ENCODE measurements at regions not wholly inside any gene's neighbourhood (a gene's known extent, or its start where the extent isn't known, plus 50 kb on each side); places are given as distances from the start of the nearest gene placed in this dataset.

DNA sequence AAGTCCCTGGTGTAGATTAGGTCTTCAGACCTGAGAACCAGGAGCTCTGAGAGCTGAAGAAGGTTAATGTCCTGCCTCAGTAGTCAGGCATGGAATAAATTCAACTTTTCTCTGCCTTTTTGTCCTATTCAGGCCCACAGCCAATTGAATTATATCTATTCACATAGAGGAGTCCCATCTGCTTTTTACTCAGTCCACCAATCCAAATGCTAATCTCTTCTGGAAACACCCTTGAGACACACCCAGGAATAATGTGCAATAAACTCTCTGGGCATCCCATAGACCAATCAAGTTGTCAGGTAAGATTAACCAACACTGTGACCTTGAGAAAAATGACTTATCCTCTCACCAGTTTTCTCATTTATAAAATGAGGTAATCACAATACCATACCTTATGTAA, 129.4 kb downstream of the MEX3B start:
- in situ Hi-C loops (cut with HindIII; ENCODE audit: low pct_unique_long_range_greater_than_20kb, low sequenced_read_pairs), result no loop called here
- DNase-seq (ENCODE audit: low read depth, low spot score) (no peak), ATAC-seq (no peak)
- TF ChIP-seq CTCF (IDR thresholded peaks at IDR 0.05) (no peak), SIN3A (IDR thresholded peaks at IDR 0.05; ENCODE audit: borderline replicate concordance, insufficient read depth, low read depth, low read length) (no peak), TCF7L2 (IDR thresholded peaks at IDR 0.05; ENCODE audit: low read depth, low read length) (no peak), REST (IDR thresholded peaks at IDR 0.05; ENCODE audit: insufficient read depth in 1 of 2, low read depth in 2 of 2, low read length in 1 of 2) (no peak), POLR2AphosphoS5 (IDR thresholded peaks at IDR 0.05; ENCODE audit: low read depth, low read length) (no peak)
- no peak overlapping the region for H3K27ac ChIP-seq (ENCODE audit: low read length)
- peaks cover 10% of the 10 kb centered on the region; the same call in 1 of the 2 replicates for H3K9me3 ChIP-seq (ENCODE audit: control insufficient read depth, insufficient read depth, low read depth, low read length)
- no peak overlapping the region for H3K4me3 ChIP-seq (ENCODE audit: low read depth in 2 of 2, low read length in 2 of 2)
- no peaks in the 10 kb centered on the region for H3K36me3 ChIP-seq (ENCODE audit: control insufficient read depth, insufficient read depth, low read length)
- no peaks in the 10 kb centered on the region for H3K4me1 ChIP-seq (ENCODE audit: control insufficient read depth, insufficient read depth, low read length)
- CTCF ChIA-PET, result no interaction called here
- H3K27me3 ChIP-seq (ENCODE audit: control insufficient read depth, insufficient read depth, low read length), result no peaks in the 10 kb centered on the region
- POLR2A ChIA-PET, result no interaction called here
- intact Hi-C loops (cut with micrococcal nuclease; ENCODE audit: unreplicated experiment), result no loop called here
- no TSS peak for BruUV-seq (replicated peaks)

- H3K9me3 ChIP-seq (ENCODE audit: control insufficient read depth, insufficient read depth, low read depth, low read length), result peaks cover 5% of the 10 kb centered on the region; the same call in 1 of the 2 replicates
- DNase-seq (ENCODE audit: low read depth, low spot score), result no peak
- H3K36me3 ChIP-seq (ENCODE audit: control insufficient read depth, insufficient read depth, low read length), result no peaks in the 10 kb centered on the region
- no peak for ATAC-seq
- no peak overlapping the region for H3K4me3 ChIP-seq (ENCODE audit: low read depth in 2 of 2, low read length in 2 of 2)
- intact Hi-C loops (cut with micrococcal nuclease; ENCODE audit: unreplicated experiment), result no loop called here
- in situ Hi-C loops (cut with HindIII; ENCODE audit: low pct_unique_long_range_greater_than_20kb, low sequenced_read_pairs), result no loop called here
- H3K4me1 ChIP-seq (ENCODE audit: control insufficient read depth, insufficient read depth, low read length), result no peaks in the 10 kb centered on the region
- POLR2A ChIA-PET, result no interaction called here
- no TSS peak for BruUV-seq (replicated peaks)
- TF ChIP-seq TCF7L2 (IDR thresholded peaks at IDR 0.05; ENCODE audit: low read depth, low read length) (no peak), POLR2AphosphoS5 (IDR thresholded peaks at IDR 0.05; ENCODE audit: low read depth, low read length) (no peak), CTCF (IDR thresholded peaks at IDR 0.05) (no peak), REST (IDR thresholded peaks at IDR 0.05; ENCODE audit: insufficient read depth in 1 of 2, low read depth in 2 of 2, low read length in 1 of 2) (no peak), SIN3A (IDR thresholded peaks at IDR 0.05; ENCODE audit: borderline replicate concordance, insufficient read depth, low read depth, low read length) (no peak)
- H3K27me3 ChIP-seq (ENCODE audit: control insufficient read depth, insufficient read depth, low read length), result no peaks in the 10 kb centered on the region
- H3K27ac ChIP-seq (ENCODE audit: low read length), result no peak overlapping the region
- CTCF ChIA-PET, result no interaction called here
Observed at GRCh38 chr15:81915990-81916389, 129.8 kb downstream of the MEX3B start.
